ENCODE measurements at regions not wholly inside any gene's neighbourhood (a gene's known extent, or its start where the extent isn't known, plus 50 kb on each side); places are given as distances from the start of the nearest gene placed in this dataset.
"Not testable (repeated sequence)": the region's sequence is repeated elsewhere in the genome, so short reads cannot be mapped to it uniquely, and the experiment has no call there.

DNA sequence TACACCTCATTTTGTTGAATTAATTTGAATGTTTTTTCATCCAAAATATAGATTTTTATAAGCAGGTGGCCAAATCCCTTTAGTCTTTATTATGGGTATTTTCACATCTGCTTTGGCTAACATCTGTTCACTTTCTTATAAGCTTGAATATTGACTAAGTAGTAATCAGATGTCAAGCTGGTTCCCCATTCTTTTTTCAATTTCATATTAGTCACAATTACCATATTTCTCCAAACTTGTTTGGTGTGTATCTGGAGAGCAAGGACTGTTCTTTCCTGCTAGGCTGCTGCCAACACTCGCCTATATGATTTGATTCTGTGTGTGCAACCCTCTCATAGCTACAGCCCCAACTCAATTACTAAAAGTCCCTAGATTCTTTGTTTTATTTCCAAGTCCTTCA is 608.5 kb downstream of the PSAT1 start:
- no peak for DNase-seq (ENCODE audit: low read depth in 2 of 2)

DNA sequence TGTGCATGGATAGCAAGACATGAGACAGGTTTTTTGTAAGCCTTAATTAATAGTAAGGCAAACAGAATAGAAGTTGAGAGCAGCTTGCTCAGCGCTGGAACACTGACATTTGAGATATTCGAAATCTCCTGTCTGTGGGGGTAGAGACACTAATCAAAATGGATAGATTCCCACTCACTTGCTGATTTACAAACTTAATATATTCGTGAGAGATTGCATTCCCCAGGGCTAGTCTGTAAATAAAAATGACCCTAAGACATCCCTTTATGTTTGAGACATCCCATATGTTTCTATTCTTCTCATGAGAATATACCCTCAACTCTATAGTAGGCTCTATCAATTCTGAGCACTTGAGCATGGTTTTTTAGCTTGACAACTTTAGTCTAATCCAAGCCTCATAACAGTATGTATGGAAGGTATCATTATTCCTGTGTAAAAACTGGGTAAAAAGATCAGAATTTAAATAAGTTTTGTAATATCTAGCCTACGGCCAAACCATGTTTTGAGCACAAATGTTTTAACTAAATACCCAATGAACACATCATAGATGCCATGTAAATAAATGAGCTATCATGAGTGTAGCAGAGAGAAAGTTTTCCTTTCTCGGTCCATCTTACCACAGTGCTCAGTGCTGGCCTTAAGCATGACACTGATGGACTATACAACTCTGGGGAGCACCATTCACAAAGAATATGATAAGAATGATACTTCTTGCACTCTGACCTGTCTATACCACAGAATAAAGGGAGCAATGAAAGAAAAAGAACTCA is 609.2 kb downstream of the PSAT1 start:
- no peak for DNase-seq (ENCODE audit: low read depth in 2 of 2)

DNA sequence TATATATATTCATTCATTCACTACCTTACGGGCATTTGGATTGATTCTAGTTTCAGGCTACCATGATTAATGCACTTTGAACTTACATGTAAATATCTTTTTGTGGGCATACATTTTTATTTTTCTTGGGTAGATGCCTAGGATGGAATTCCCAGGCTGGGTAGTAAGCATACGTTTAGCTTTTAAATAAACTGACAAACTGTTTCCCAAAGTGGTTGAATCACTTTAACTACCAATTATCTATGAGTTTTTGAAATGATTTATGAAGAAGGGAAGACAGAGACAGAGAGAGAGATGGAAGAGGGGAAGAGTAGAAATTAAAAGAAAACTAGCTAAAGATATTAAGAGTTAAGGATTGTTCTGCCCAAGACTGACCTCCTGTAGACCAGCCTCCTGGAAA is 612.6 kb downstream of the PSAT1 start:
- no peak for DNase-seq (ENCODE audit: low read depth in 2 of 2)

DNA sequence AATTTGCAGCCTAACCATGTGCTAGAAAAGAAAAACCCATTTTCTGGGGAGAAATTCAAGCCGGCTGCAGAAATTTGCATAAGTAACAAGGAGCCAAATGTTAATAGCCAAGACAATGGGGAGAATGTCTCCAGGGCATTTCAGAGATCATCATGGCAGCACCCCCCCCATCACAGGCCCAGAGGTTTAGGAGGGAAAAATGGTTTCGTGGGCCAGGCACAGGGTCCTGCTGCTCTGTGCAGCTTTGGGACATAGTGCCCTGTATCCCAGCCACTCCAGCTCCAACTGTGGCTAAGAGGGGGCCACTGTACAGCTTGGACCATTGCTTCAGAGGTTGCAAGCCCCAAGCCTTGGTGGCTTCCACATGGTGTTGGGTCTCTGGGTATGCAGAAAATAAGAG is 620.0 kb downstream of the PSAT1 start:
- DNase-seq (ENCODE audit: low read depth in 2 of 2) = not testable (repeated sequence)

DNA sequence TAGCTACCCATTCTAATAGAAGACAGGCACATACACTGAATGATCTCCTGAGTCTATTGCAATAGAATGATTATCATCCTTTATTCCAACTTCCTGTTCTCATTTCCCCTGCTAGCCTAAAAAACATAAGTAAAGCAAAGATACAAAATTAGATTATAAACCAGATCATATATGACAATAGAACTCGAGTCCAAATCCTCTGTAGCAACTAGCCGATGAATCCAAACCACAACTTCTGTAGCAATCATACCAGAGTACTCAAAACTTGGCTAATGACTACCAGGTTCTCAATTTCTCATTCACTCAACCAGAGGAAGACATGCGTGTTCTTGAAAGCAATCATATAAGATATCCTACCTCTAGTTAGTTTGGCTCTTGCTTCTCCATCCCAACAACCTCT is 622.1 kb downstream of the PSAT1 start:
- DNase-seq (ENCODE audit: low read depth in 2 of 2) = no peak

DNA sequence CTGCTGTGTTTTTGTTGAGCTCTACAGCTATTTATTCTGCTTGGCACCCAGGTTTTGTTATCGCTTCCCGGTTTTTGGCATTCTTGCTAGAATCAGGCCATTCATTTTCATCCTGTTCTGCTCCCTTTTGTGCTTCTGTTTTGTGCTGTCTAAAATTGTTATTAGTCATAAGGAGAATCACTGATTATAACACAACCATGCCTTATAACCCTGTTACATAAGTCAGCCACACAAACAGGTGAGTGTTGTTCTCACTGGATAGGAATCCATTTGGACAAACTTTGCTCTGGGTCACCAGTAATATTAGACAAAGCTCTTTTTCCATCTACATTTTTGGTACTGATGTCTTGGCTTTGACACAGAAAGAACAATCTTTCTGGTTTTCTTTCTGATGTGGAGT is 622.8 kb downstream of the PSAT1 start:
- no peak for DNase-seq (ENCODE audit: low read depth in 2 of 2)

DNA sequence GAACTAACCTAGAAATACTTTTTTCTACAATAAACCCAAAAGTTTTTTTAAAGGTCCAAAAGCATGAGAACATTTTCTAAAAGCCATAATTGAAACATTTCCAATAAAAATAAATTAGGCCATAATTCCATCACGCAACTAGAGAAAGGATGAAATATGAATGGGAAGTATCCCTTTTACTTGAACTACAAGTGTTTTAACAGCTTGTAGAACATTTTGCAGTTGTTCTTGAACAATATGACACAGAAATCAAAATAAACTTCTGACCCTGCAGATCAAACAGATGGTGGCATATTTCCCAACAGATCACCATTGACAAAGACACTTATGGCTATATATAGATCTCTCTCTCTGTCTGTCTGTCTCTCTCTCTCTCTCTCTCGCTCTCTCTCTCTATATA is 624.4 kb downstream of the PSAT1 start:
- no peak for DNase-seq (ENCODE audit: low read depth in 2 of 2)

DNA sequence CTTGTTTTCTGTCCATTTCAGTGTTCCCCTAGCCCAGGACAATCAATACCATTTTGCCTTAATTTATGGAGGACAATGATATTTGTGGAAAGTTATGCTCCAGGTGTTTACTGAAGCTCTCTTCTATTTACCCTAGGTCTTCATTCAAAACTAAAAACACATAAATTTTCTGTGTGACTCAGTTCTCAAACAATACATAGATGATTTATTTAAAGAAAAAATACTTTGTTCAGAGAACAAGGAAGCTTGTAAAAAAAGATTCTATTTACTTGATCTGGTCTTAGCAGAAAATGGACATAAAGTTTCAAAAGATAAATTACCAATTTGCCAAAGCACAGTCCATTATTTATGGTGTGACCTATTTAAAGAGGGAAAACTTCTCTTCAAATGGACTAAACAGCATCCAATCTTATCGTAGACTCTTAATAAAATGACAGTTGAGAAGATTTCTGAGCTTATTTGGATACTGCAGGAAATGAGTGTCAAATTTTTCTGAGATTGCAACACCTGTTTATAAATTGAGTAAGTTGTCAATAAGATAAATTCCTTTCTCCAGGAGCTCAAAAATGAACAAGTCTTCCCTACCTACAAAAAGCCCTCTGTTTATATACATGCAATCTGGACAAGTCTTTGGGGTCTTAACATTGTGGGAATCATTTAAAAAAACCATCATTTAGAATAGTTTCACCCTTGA is 627.2 kb downstream of the PSAT1 start:
- no peak for DNase-seq (ENCODE audit: low read depth in 2 of 2)

DNA sequence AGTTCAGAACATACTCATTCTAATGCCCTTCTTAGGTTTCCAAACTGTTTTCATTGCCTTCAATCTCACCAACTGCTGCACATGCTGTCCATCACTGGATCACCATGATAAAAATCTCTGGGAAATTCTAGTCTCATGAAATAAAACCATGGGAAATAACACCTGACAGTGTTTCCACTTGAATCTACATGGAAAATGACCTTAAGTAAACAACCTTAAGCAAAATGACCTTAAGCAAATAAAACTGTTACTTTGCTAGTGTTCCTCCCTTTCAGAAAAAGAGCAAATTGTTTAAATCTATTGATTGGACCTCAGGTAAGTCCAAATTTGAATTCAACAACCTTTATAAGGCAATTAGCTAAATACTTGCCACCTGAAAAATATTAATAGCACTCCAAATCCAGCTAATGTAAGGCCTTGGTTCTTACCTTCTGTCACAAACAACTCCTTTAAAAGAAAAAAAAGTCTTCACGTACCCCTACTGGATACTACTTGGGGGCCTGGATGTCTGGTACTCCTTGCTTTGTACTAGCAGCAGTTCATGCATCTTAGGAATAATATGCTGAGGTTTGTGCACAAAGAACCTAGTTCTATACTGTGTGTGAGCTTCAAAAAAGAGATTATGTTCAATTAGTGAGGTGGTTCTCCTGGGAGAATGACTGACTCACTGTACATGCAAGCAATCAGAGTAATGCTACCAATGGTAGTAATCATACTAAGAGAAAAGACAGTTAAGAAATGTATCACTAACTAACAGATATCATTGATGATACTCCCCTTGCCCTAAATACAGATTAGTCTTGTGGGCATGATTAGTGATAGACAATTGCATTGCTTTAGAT is 630.4 kb downstream of the PSAT1 start:
- no peak for DNase-seq (ENCODE audit: low read depth in 2 of 2)

DNA sequence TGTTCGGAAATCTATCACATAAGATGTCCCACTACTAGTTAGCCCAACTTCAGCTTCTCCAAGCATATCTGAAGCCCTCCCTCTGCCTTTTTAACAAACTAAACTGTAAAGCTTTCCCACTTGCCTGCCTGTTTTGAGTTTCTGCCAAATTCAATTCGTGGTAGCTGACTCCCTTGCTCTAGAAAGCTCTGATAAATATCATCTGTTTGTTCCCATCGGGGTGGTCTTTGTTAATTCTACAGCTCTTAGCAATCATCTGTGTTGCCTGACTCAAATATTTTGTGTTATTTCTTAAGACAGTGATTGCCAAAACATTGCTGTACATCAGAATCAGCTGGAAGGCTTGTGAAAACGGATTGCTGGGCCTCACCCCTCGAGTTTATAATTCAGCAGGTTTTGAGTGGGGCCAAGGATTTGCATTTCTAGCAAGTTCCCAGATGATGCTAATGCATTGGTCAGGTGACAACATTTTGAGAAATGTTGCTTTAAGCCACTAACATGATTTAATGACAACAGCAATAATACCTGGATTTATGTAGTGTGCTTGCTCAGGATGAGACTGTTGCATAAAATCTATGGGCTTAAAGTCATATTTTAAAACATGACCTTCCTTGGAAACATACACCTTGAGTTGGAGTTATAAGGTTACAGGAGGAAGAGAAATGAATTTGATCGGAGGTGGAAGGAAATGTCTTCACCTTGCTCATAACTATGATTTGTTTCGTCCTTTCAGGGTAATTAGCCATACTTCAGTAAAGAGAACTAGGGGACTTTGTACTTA is 631.9 kb downstream of the PSAT1 start:
- no peak for DNase-seq (ENCODE audit: low read depth in 2 of 2)

DNA sequence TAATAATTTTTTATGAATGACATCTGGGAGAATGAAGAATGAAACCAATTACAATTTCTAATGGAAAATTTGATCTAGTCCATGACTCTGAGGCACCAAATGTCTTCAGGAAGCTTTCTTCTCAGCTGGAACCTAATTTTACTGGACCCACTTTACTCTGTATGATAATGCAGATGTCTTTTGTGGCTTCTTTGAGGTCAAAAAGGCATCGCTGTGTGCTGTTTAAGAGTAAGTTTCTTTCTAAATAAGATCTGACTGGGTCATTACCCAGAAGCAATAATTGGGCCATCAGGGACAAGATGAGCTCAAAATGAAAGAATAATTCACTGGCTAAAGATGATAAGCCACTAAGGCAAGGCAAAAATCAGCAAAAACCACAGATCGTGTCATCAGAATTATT is 633.4 kb downstream of the PSAT1 start:
- no peak for DNase-seq (ENCODE audit: low read depth in 2 of 2)

DNA sequence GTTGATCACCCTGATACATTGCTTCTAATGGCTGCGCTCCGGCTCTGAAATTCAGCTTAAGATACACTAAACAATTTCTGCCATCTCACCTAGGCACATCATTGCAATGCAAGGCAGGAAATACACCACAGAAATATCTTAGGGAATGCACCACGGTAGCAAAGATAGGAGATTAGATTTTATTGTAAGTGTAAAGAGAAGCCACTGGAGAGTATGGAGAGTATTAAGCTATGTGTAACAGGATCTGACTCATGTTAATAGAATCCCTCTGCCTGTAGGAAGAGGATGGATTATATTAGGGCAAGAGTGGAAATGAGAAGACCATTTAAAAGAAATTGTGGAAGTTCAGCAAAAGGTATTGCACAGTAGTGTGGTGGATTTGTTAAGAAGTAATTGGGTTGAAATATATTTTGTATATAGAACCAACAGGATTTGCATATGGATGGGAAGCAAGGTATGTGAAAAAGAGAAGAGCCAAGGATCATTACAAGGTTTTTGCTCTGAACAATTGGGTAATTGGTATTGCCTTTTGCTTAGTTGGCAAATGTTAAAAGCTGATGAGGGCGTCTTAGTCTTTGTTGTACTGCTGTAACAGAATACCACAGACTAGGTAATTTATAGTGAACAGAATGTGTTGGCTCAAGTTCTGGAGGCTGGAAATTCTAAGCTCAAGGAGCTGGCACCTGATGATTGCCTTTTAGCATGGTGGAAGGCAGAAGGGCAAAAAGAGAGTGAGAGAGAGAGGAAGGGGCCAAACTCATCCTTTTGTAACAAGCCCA is 636.1 kb downstream of the PSAT1 start:
- DNase-seq (ENCODE audit: low read depth in 2 of 2) = no peak

DNA sequence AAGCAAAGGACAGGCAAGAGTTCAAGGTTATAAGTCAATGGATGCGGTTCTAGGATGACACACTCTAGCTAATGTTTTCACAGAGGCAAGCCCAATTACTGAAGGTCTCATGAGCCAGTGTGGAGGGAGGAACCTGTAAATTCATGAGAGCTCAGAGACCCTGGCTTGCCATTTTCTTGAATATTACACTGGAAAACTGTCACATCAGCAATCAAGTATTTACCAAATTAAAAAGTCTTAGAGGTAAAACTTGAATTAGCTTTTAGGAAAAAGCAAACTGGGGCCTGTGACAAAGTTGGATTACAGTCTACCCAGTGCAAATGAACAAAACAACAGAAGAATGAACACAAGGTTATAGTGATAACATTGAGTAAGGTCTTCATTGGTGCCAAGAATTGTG is 636.9 kb upstream of the TLE4 start:
- DNase-seq (ENCODE audit: low read depth in 2 of 2) = no peak

DNA sequence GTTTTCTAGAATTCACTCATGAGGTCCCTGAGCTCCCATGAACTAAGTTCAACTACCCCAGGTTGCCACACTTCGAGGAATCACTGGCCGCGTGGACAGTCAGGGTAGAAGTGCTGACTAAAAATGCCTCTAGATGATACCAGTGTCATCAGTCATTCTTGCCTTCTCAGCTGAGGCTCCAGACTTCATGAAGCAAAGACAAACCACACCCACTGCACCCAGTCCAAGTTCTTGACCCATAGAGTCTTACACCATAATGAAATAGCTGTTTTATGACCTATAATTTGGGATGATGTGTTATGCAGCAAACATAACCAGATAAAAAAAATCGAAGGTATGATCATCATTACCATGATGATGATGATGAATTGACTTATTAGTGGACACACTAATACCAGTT is 632.9 kb upstream of the TLE4 start:
- no peak for DNase-seq (ENCODE audit: low read depth in 2 of 2)

DNA sequence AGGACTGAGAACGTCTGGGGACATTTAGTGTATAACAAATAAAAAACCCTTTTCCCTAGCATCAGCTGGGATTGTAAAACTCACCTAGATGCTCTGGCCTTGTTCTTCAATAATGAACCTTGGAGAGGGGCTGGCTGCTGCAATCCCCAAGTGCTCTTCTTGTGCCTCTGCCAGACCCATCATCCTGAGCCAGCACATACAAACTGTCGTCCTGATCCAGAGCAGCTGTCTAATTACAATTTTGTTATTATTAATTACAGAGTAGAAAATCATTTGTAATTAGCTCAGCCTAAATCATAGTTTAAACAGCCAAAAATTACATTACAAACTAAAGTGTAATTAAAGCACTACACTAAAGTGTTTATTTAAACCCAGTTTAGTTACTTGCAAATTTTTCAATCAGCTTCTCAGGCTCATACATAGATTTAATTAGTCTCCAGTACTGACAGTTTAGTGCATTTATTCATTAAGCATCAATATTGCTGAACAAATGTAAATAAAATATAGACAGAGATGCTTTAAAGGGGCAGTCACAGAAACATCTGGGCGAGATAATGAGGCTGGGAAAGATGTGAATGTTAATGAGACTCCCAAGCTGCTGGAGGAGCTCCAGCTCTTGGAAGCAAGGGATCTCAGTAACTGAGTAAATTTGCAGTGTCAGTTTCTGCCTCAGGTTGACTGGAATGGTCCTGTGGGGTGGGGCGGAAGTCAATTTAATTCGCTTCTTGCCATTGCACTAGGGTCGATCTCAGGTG is 632.3 kb upstream of the TLE4 start:
- no peak for DNase-seq (ENCODE audit: low read depth in 2 of 2)

DNA sequence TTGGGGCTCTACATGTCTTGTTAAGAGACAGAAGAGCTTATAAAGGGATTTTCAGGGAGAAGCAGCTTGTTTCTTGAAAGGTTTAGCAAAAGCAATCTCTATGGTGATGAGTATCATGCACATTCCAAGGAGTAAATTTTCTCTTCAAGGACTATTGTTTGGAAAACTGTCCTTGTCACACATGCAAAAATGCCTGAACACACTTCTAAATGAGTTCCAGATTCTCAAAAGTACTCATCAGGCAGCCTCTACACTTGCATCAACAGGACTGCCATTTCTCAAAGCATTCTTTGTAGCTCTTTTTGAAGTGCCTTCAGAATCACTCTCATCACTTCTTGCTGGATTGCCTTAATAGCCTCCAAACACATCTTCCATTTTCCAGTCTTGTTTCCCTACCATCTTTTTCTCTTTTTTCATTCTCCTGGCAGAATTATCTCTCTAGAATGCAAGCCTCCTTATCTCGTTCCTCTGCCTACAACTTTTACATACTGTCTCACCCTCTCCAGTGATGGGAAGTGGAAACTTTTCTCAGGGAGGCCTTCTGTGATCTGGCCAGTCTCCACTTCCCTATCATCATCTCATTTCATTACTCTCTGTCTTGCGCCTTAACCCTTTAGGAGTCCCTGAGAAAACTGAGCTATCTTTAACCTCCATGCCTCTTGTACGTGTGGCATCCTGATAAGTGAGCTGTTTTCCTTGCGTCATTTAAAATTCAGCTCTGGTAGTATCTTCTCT is 631.5 kb upstream of the TLE4 start:
- DNase-seq (ENCODE audit: low read depth in 2 of 2) = no peak

DNA sequence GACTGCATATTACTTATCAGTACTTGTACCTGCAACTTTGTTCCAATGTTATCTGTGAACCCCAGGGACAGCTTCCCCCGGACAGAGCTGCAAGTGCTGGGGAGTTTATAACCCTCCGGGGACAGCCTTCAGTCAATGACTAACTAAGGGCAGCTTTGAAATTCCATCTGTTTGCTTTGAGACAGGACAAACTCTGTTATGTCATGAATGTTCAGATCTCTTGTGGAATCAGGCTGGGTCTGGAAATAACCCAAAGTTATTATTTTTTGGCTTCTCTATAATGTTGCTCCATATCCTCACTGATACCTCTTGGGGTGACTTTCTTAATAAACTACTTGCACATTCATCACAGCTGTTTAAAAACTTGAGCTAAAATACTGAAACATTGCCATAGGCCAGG is 617.5 kb upstream of the TLE4 start:
- DNase-seq (ENCODE audit: low read depth in 2 of 2) = no peak

DNA sequence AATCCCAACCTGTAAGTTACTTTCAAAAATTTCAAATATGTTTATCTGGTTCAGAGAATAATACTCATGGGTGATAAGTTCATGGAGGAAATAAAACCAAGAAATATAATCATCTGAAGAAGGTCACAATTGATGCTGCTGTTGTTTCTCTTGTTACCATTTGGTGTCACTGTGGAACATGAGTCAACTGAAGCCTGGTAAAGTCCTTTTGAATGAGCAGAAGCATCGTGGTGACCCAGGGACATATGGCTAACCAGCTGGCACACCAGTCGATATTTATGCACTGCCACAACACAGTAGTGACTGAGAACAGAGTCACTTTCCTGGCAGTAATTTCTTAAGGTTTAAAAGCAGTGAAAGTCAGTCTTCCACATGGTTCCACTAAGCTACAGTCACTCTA is 612.9 kb upstream of the TLE4 start:
- DNase-seq (ENCODE audit: low read depth in 2 of 2) = no peak

DNA sequence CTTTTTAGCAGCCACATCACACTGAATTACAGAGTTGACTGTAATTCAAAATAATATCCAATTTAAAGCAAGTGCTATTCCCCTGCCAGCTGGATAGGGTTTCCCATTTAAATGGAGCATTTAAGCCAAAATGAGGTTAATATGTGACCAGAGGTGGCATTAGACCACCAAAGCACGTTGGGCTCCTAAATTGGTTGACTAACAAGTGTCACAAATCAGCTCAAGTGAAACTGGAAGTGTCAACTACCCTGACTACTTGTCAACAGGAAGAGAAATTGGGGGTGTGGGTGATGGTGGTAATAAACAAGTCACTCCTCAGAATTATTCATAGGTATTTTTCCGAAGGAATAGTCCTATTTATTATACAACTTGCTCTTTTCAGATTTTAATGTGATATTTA is 609.6 kb upstream of the TLE4 start:
- no peak for DNase-seq (ENCODE audit: low read depth in 2 of 2)

DNA sequence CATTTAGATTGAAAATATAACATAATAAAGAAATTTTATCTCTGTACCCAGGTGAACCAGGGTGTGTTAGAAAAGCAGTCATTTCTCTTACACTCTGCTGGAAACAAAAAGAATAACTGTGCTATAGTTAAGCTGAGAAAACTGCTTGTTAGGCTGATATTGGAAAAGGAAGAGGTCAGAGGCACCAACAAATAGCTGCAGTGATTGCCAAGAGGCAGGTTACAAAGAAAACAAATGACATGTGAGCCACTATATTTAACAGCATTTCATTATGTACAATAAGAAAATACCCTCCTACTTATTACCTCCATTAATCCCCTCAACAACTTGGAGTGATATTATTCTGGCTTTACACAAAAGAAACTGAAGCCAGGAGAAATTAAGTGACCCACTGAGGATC is 607.9 kb upstream of the TLE4 start:
- DNase-seq (ENCODE audit: low read depth in 2 of 2) = no peak

Measured in stimulated activated CD4-positive, alpha-beta T cell treated with anti-CD3 and anti-CD28 coated beads, Interleukin-1b, Interleukin-23, amount 100 ng/mL, for 4 hours (primary cell).